ENCODE measurements at regions not wholly inside any gene's neighbourhood (a gene's known extent, or its start where the extent isn't known, plus 50 kb on each side); places are given as distances from the start of the nearest gene placed in this dataset.

DNA sequence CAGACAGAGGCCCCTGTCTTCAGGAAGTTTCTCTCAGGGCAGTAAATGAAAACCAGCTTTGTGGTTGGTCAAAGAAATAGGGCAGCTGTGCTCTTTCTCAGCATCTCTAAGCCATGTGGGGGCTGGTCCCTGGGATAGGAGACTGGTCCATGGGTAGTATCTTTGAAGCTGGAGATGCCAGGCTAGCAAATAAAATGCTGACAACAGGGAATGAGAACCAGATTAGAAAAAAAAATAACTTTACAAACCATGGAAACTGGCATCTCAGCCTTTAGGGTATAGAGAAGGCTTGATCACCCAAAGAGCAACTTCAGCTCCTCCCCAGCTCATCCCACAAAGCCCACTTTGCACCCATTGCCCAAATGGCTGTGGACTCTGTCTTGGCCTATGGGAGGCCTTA, 138.1 kb downstream of the TTC32 start:
- no peaks in the 10 kb centered on the region for H3K27me3 ChIP-seq (ENCODE audit: control insufficient read depth, insufficient read depth, low read length)
- no peak overlapping the region for H3K27ac ChIP-seq (ENCODE audit: low read length)
- H3K4me1 ChIP-seq (ENCODE audit: control insufficient read depth, insufficient read depth, low read length): no peaks in the 10 kb centered on the region
- no peaks in the 10 kb centered on the region for H3K36me3 ChIP-seq (ENCODE audit: control insufficient read depth, insufficient read depth, low read length)
- no peak overlapping the region for H3K4me3 ChIP-seq (ENCODE audit: low read length)
- no peaks in the 10 kb centered on the region for H3K9me3 ChIP-seq (ENCODE audit: control insufficient read depth, low read depth, low read length)
- DNase-seq: no peak

GRCh38 chr2:19762959-19763605, 138.7 kb downstream of the TTC32 start:
- Histone ChIP-seq H3K36me3 (ENCODE audit: control insufficient read depth, insufficient read depth, low read length) (no peaks in the 10 kb centered on the region), H3K4me1 (ENCODE audit: control insufficient read depth, insufficient read depth, low read length) (no peaks in the 10 kb centered on the region), H3K9me3 (ENCODE audit: control insufficient read depth, low read depth, low read length) (no peaks in the 10 kb centered on the region), H3K27me3 (ENCODE audit: control insufficient read depth, insufficient read depth, low read length) (no peaks in the 10 kb centered on the region), H3K4me3 (ENCODE audit: low read length) (no peak overlapping the region), H3K27ac (ENCODE audit: low read length) (no peak overlapping the region)
- no peak for DNase-seq
- no CpG with 5 or more reads among the region's 1 CpG for WGBS (ENCODE audit: insufficient coverage, low lambda C conversion rate)

- no CpG with 5 or more reads among the region's 1 CpG for WGBS (ENCODE audit: insufficient coverage, low lambda C conversion rate)
- no peak for DNase-seq
- no peak overlapping the region for H3K27ac ChIP-seq (ENCODE audit: low read length)
Observed at GRCh38 chr2:19762142-19762541, 139.6 kb downstream of the TTC32 start.

DNA sequence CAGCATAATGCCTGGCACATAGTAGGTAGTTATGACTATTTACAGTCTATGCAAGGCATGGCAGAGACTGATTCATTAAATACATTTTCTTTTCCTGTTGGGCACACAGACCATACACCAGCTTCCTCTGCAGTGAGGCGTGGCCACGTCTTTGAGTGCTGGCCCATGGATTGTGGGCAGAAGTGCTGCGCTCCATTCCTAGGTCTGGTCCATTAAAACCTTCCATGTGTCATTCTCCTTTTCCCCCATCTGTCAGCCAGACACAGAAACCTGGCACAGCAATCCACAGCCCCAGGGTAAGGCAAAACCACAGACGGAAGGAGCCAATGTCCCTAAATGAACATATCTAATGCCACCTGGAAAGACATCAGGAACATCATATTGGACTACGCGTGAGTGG, 141.9 kb downstream of the TTC32 start:
- Histone ChIP-seq H3K36me3 (ENCODE audit: control insufficient read depth, insufficient read depth, low read length) (no peaks in the 10 kb centered on the region), H3K27me3 (ENCODE audit: control insufficient read depth, insufficient read depth, low read length) (no peaks in the 10 kb centered on the region), H3K4me1 (ENCODE audit: control insufficient read depth, insufficient read depth, low read length) (no peaks in the 10 kb centered on the region), H3K27ac (ENCODE audit: low read length) (no peak overlapping the region), H3K4me3 (ENCODE audit: low read length) (no peak overlapping the region), H3K9me3 (ENCODE audit: control insufficient read depth, low read depth, low read length) (no peaks in the 10 kb centered on the region)
- WGBS (ENCODE audit: insufficient coverage, low lambda C conversion rate): no CpG with 5 or more reads among the region's 6 CpGs
- DNase-seq: no peak

More at GRCh38 chr2:19762142-19762541, 139.6 kb downstream of the TTC32 start:
- Histone ChIP-seq H3K36me3 (ENCODE audit: control insufficient read depth, insufficient read depth, low read length) (no peaks in the 10 kb centered on the region), H3K27me3 (ENCODE audit: control insufficient read depth, insufficient read depth, low read length) (no peaks in the 10 kb centered on the region), H3K4me1 (ENCODE audit: control insufficient read depth, insufficient read depth, low read length) (no peaks in the 10 kb centered on the region), H3K4me3 (ENCODE audit: low read length) (no peak overlapping the region), H3K9me3 (ENCODE audit: control insufficient read depth, low read depth, low read length) (no peaks in the 10 kb centered on the region)

GRCh38 chr2:19758658-19759057, 143.1 kb downstream of the TTC32 start:
- 94% methylated on average over 3 of the region's 5 CpGs for WGBS (ENCODE audit: insufficient coverage, low lambda C conversion rate)

GRCh38 chr2:19757586-19757985, 144.2 kb downstream of the TTC32 start:
- H3K9me3 ChIP-seq (ENCODE audit: control insufficient read depth, low read depth, low read length): no peaks in the 10 kb centered on the region
- no peaks in the 10 kb centered on the region for H3K4me1 ChIP-seq (ENCODE audit: control insufficient read depth, insufficient read depth, low read length)
- H3K4me3 ChIP-seq (ENCODE audit: low read length): no peak overlapping the region
- WGBS (ENCODE audit: insufficient coverage, low lambda C conversion rate): no CpG with 5 or more reads among the region's 3 CpGs
- no peak overlapping the region for H3K27ac ChIP-seq (ENCODE audit: low read length)
- no peaks in the 10 kb centered on the region for H3K27me3 ChIP-seq (ENCODE audit: control insufficient read depth, insufficient read depth, low read length)
- no peak for DNase-seq
- H3K36me3 ChIP-seq (ENCODE audit: control insufficient read depth, insufficient read depth, low read length): no peaks in the 10 kb centered on the region

More at GRCh38 chr2:19758658-19759057, 143.1 kb downstream of the TTC32 start:
- Histone ChIP-seq H3K27me3 (ENCODE audit: control insufficient read depth, insufficient read depth, low read length) (no peaks in the 10 kb centered on the region), H3K36me3 (ENCODE audit: control insufficient read depth, insufficient read depth, low read length) (no peaks in the 10 kb centered on the region), H3K27ac (ENCODE audit: low read length) (no peak overlapping the region), H3K9me3 (ENCODE audit: control insufficient read depth, low read depth, low read length) (no peaks in the 10 kb centered on the region), H3K4me1 (ENCODE audit: control insufficient read depth, insufficient read depth, low read length) (no peaks in the 10 kb centered on the region), H3K4me3 (ENCODE audit: low read length) (no peak overlapping the region)
- no peak for DNase-seq

DNA sequence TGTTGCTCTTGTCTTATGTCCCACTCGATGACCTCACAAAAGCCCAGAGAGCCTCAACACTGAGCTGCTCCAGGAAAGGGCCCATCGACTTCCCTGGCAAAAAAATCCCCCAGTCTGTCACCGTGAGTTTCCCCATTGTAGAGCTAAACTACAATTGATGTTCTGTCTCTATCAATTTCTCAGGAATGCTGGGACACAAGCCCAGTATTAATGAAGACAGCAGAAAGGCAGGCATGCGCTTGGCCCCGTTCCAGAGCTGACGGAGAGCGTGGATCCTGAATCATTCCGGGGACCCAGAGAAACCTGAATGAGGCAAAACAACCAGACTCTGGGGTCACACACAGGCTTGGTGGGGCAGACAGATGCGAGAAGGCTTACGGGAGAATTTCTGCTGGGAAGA, 146.9 kb downstream of the TTC32 start:
- no peaks in the 10 kb centered on the region for H3K4me1 ChIP-seq (ENCODE audit: control insufficient read depth, insufficient read depth, low read length)
- WGBS (ENCODE audit: insufficient coverage, low lambda C conversion rate): no CpG with 5 or more reads among the region's 10 CpGs
- no peak overlapping the region for H3K27ac ChIP-seq (ENCODE audit: low read length)
- no peak for DNase-seq
- H3K4me3 ChIP-seq (ENCODE audit: low read length): no peak overlapping the region
- H3K36me3 ChIP-seq (ENCODE audit: control insufficient read depth, insufficient read depth, low read length): no peaks in the 10 kb centered on the region
- H3K9me3 ChIP-seq (ENCODE audit: control insufficient read depth, low read depth, low read length): no peaks in the 10 kb centered on the region
- no peaks in the 10 kb centered on the region for H3K27me3 ChIP-seq (ENCODE audit: control insufficient read depth, insufficient read depth, low read length)

GRCh38 chr2:19753818-19754217, 148.0 kb downstream of the TTC32 start:
- Histone ChIP-seq H3K36me3 (ENCODE audit: control insufficient read depth, insufficient read depth, low read length) (no peaks in the 10 kb centered on the region), H3K4me1 (ENCODE audit: control insufficient read depth, insufficient read depth, low read length) (no peaks in the 10 kb centered on the region), H3K9me3 (ENCODE audit: control insufficient read depth, low read depth, low read length) (no peaks in the 10 kb centered on the region), H3K4me3 (ENCODE audit: low read length) (no peak overlapping the region), H3K27me3 (ENCODE audit: control insufficient read depth, insufficient read depth, low read length) (no peaks in the 10 kb centered on the region), H3K27ac (ENCODE audit: low read length) (no peak overlapping the region)
- no CpG with 5 or more reads among the region's 2 CpGs for WGBS (ENCODE audit: insufficient coverage, low lambda C conversion rate)
- no peak for DNase-seq

GRCh38 chr2:19753314-19753713, 148.5 kb downstream of the TTC32 start:
- DNase-seq: no peak
- Histone ChIP-seq H3K4me1 (ENCODE audit: control insufficient read depth, insufficient read depth, low read length) (no peaks in the 10 kb centered on the region), H3K4me3 (ENCODE audit: low read length) (no peak overlapping the region), H3K27ac (ENCODE audit: low read length) (no peak overlapping the region), H3K27me3 (ENCODE audit: control insufficient read depth, insufficient read depth, low read length) (no peaks in the 10 kb centered on the region), H3K36me3 (ENCODE audit: control insufficient read depth, insufficient read depth, low read length) (no peaks in the 10 kb centered on the region), H3K9me3 (ENCODE audit: control insufficient read depth, low read depth, low read length) (no peaks in the 10 kb centered on the region)
- no CpG with 5 or more reads among the region's 1 CpG for WGBS (ENCODE audit: insufficient coverage, low lambda C conversion rate)

DNA sequence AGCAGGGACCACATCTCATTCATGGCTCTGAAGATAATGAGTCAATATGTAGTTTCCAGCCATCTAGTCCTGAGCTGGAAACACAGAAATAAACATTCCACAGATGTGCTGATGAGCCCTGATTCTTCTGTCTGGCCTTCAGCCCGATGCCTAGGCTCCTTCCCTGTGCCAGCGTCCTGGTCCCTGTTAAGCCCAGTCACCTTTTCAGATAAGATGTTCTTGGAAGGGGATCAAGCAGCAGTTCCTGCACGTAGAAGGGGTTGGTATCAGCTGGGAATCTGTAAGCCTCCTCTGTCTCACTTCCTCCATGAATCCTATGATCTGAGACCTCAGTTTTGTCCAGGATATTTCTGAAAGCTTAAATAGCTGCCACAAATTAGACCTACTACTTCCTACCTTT, 149.3 kb downstream of the TTC32 start:
- Histone ChIP-seq H3K4me3 (ENCODE audit: low read length) (no peak overlapping the region), H3K27ac (ENCODE audit: low read length) (no peak overlapping the region), H3K36me3 (ENCODE audit: control insufficient read depth, insufficient read depth, low read length) (no peaks in the 10 kb centered on the region), H3K27me3 (ENCODE audit: control insufficient read depth, insufficient read depth, low read length) (no peaks in the 10 kb centered on the region), H3K4me1 (ENCODE audit: control insufficient read depth, insufficient read depth, low read length) (no peaks in the 10 kb centered on the region), H3K9me3 (ENCODE audit: control insufficient read depth, low read depth, low read length) (no peaks in the 10 kb centered on the region)
- peak in 1 of 2 donors; percentile 19 for DNase-seq
- 100% methylated on average over 1 of the region's 3 CpGs for WGBS (ENCODE audit: insufficient coverage, low lambda C conversion rate)

DNA sequence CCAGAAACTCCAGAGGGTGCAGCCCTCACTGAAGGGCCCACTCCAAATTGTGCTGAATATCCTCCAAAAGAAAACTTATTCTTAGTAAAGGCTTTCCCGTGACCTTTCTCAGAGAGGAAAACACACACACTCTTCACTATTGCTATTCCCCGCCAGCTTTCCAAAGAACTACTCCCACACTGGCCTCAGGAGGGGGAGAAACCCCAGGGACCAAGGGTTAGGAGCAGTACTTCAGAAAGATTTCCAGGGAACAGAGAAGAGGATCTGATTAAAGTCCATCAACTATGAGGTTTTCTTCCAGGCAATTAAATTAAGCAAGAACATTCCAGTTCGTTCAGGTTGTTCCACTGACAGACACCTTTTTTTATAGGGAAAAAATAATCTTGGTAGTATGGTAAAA, 150.2 kb downstream of the TTC32 start:
- Histone ChIP-seq H3K9me3 (ENCODE audit: control insufficient read depth, low read depth, low read length) (no peaks in the 10 kb centered on the region), H3K4me3 (ENCODE audit: low read length) (no peak overlapping the region), H3K27me3 (ENCODE audit: control insufficient read depth, insufficient read depth, low read length) (no peaks in the 10 kb centered on the region), H3K27ac (ENCODE audit: low read length) (no peak overlapping the region), H3K4me1 (ENCODE audit: control insufficient read depth, insufficient read depth, low read length) (no peaks in the 10 kb centered on the region), H3K36me3 (ENCODE audit: control insufficient read depth, insufficient read depth, low read length) (no peaks in the 10 kb centered on the region)
- peak in 1 of 2 donors; percentile 53 for DNase-seq
- no CpG with 5 or more reads among the region's 3 CpGs for WGBS (ENCODE audit: insufficient coverage, low lambda C conversion rate)
